OCI-LY1 (cell line): ENCODE measurements at regions not wholly inside any gene's neighbourhood (a gene's known extent, or its start where the extent isn't known, plus 50 kb on each side); places are given as distances from the start of the nearest gene placed in this dataset.

Experiments
- H2AFZ ChIP-seq: fragments of 200-600 bp; sonication (generic), shearing (Covaris generic); 2 replicates; pipeline ENCODE4 v1.6.0; 2014; ENCODE audit warnings: antibody characterized with exemption, mild to moderate bottlenecking, low read length
- H3F3A ChIP-seq: fragments of 200-600 bp; sonication (generic), shearing (Covaris generic); 2 replicates; pipeline ENCODE4 v1.6.0; 2014; ENCODE audit warnings: mild to moderate bottlenecking, antibody characterized with exemption, low read length, moderate library complexity; ENCODE audit not compliant: insufficient read depth
- H3K27ac ChIP-seq: fragments of 200-600 bp; sonication (generic); 2 replicates; pipeline ENCODE4 v1.5.1; 2014; ENCODE audit warnings: low read length, mixed run types, mild to moderate bottlenecking, low read depth; ENCODE audit not compliant: poor library complexity, severe bottlenecking
- H3K27me3 ChIP-seq: fragments of 200-600 bp; sonication (generic); 2 replicates; pipeline ENCODE4 v1.6.0; 2014; ENCODE audit warnings: antibody characterized with exemption, mild to moderate bottlenecking, low read length, moderate library complexity; ENCODE audit not compliant: insufficient read depth
- H3K36me3 ChIP-seq: fragments of 200-600 bp; sonication (generic); 2 replicates; pipeline ENCODE4 v1.6.1; 2014; ENCODE audit warnings: mild to moderate bottlenecking, antibody characterized with exemption, low read length, moderate library complexity, mixed read lengths; ENCODE audit not compliant: insufficient read depth
- H3K4me1 ChIP-seq: fragments of 200-600 bp; sonication (generic); 2 replicates; pipeline ENCODE4 v1.5.1; 2014; ENCODE audit warnings: mild to moderate bottlenecking, low read length, moderate library complexity; ENCODE audit not compliant: insufficient read depth, severe bottlenecking
- H3K4me2 ChIP-seq: fragments of 200-600 bp; sonication (generic), shearing (Covaris generic); 2 replicates; pipeline ENCODE4 v1.6.1; 2014; ENCODE audit warnings: low read length
- H3K4me3 ChIP-seq: fragments of 200-600 bp; sonication (generic); 2 replicates; pipeline ENCODE4 v1.5.1; 2014; ENCODE audit warnings: low read length, low read depth, mild to moderate bottlenecking, mixed read lengths; ENCODE audit not compliant: poor library complexity, severe bottlenecking
- H3K79me2 ChIP-seq: fragments of 200-600 bp; shearing (Covaris generic); 2 replicates; pipeline ENCODE4 v1.6.1; 2016; ENCODE audit warnings: mixed run types, low read length, mixed read lengths; ENCODE audit not compliant: insufficient read depth
- H3K9ac ChIP-seq: fragments of 200-600 bp; sonication (generic), shearing (Covaris generic); 2 replicates; pipeline ENCODE4 v1.6.1; 2014; ENCODE audit warnings: mild to moderate bottlenecking, low read length, mixed read lengths
- H3K9me2 ChIP-seq: fragments of 200-600 bp; sonication (generic), shearing (Covaris generic); 2 replicates; pipeline ENCODE4 v1.6.1; 2014; ENCODE audit warnings: low read depth, mild to moderate bottlenecking, low read length, mixed read lengths
- H3K9me3 ChIP-seq: fragments of 200-600 bp; shearing (Covaris generic); 2 replicates; pipeline ENCODE4 v1.6.1; 2014; ENCODE audit warnings: low read length, mixed read lengths
- H4K20me1 ChIP-seq: fragments of 200-600 bp; sonication (generic), shearing (Covaris generic); 2 replicates; pipeline ENCODE4 v1.6.0; 2016; ENCODE audit warnings: mild to moderate bottlenecking, low read length; ENCODE audit not compliant: insufficient read depth
- EZH2 ChIP-seq: fragments of 200-600 bp; sonication (generic), shearing (Covaris generic); IDR thresholded peaks from 2 replicates; pipeline ENCODE4 v1.8.0; 2017; ENCODE audit warnings: borderline replicate concordance, mixed run types, mild to moderate bottlenecking, antibody characterized with exemption, low read length, moderate library complexity, mixed read lengths
- TF ChIP-seq, protein P1 (sequence below): fragments of 200-600 bp; sonication (generic), shearing (Covaris generic); IDR thresholded peaks from 2 replicates; pipeline ENCODE4 v1.5.1; 2017; ENCODE audit warnings: mild to moderate bottlenecking, antibody characterized with exemption, low read length, moderate library complexity, mixed read lengths

DNA sequence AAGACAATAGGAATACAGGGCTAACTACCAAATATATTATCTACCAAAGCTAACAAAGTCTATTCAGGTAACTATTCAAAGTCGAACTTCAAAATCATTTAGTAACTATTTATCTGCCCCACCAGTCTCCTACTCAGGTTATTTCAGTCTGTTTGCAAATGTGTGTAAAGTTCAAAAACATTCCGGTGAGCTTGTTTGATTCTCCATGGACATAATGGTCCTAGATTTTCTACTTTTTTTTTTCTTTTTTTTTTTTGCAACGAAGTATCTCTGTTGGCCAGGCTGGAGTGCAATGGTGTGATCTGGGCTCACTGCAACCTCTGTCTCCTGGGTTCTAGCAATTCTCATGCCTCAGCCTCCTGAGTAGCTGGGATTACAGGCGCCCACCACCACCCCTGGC lies 236.0 kb upstream of the FOXQ1 start:
- no peaks in the 10 kb centered on the region for H3K36me3 ChIP-seq
- no peaks in the 10 kb centered on the region for H3K4me1 ChIP-seq
- H2AFZ ChIP-seq = no peak overlapping the region
- no peaks in the 10 kb centered on the region for H3K79me2 ChIP-seq
- no peak overlapping the region for H3K4me2 ChIP-seq
- H3K9me2 ChIP-seq = no peaks in the 10 kb centered on the region
- H4K20me1 ChIP-seq = no peaks in the 10 kb centered on the region
- H3K27ac ChIP-seq = no peak overlapping the region
- TF ChIP-seq, protein P1, sequence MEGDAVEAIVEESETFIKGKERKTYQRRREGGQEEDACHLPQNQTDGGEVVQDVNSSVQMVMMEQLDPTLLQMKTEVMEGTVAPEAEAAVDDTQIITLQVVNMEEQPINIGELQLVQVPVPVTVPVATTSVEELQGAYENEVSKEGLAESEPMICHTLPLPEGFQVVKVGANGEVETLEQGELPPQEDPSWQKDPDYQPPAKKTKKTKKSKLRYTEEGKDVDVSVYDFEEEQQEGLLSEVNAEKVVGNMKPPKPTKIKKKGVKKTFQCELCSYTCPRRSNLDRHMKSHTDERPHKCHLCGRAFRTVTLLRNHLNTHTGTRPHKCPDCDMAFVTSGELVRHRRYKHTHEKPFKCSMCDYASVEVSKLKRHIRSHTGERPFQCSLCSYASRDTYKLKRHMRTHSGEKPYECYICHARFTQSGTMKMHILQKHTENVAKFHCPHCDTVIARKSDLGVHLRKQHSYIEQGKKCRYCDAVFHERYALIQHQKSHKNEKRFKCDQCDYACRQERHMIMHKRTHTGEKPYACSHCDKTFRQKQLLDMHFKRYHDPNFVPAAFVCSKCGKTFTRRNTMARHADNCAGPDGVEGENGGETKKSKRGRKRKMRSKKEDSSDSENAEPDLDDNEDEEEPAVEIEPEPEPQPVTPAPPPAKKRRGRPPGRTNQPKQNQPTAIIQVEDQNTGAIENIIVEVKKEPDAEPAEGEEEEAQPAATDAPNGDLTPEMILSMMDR = no peak
- no peak for TF ChIP-seq EZH2
- no peak overlapping the region for H3K4me3 ChIP-seq
- H3K27me3 ChIP-seq = no peaks in the 10 kb centered on the region
- H3K9ac ChIP-seq = no peak overlapping the region
- H3K9me3 ChIP-seq = no peaks in the 10 kb centered on the region
- H3F3A ChIP-seq = no peaks in the 10 kb centered on the region

DNA sequence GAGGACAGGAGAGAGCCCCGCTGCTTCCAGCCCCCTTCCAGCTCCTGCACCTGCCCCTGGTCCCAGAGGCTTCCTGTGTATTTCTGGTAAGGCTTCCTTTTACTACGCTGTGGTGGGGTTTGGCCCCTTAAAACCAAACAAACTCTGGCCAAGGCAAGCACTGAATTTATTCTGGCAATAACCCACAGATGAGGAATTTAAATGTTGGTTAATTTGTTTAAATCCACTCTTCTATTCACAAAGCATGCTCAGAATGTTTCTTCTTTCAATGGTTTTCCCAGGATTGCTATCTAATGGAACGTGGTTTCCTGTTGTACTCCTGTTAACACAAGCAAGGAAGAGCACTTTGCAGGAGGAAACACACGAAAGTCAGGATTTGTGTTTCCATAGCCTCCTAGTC lies 236.5 kb upstream of the FOXQ1 start:
- no peaks in the 10 kb centered on the region for H3F3A ChIP-seq
- H3K4me2 ChIP-seq = no peak overlapping the region
- no peaks in the 10 kb centered on the region for H3K4me1 ChIP-seq
- H3K36me3 ChIP-seq = no peaks in the 10 kb centered on the region
- no peaks in the 10 kb centered on the region for H3K9me3 ChIP-seq
- H3K79me2 ChIP-seq = no peaks in the 10 kb centered on the region
- H3K9ac ChIP-seq = no peak overlapping the region
- no peaks in the 10 kb centered on the region for H3K9me2 ChIP-seq
- H3K27me3 ChIP-seq = no peaks in the 10 kb centered on the region
- TF ChIP-seq, protein P1 = no peak
- TF ChIP-seq EZH2 = no peak
- H4K20me1 ChIP-seq = no peaks in the 10 kb centered on the region
- no peak overlapping the region for H3K27ac ChIP-seq
- H2AFZ ChIP-seq = no peak overlapping the region
- no peak overlapping the region for H3K4me3 ChIP-seq

DNA sequence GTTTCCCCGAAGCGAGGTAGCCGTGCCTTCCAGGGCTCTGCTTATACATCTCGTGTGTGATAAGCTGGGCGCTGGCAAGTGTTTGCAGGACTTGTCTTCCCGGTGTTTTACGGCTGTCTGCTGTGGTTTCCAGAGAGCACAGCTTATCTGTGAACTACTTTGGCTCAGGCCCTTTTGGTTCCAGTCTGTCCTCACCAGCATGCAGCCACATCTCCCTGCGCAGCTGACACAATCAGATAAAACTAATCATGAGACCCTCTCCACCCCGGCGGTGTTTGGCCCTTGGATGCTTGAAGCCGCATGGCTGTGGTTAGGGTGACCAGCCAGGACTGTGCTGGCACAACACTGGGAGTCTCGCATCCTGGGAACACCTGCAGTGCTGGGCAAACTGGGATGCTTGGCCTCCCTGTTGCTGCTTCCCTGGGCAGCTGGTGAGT lies 241.8 kb upstream of the FOXQ1 start:
- no peak overlapping the region for H3K27ac ChIP-seq
- no peaks in the 10 kb centered on the region for H3K79me2 ChIP-seq
- no peaks in the 10 kb centered on the region for H3F3A ChIP-seq
- no peak overlapping the region for H3K4me3 ChIP-seq
- H3K9me2 ChIP-seq = no peaks in the 10 kb centered on the region
- no peaks in the 10 kb centered on the region for H4K20me1 ChIP-seq
- no peak overlapping the region for H2AFZ ChIP-seq
- H3K4me2 ChIP-seq = no peak overlapping the region
- no peaks in the 10 kb centered on the region for H3K9me3 ChIP-seq
- H3K27me3 ChIP-seq = no peaks in the 10 kb centered on the region
- TF ChIP-seq, protein P1 = no peak
- TF ChIP-seq EZH2 = no peak
- no peak overlapping the region for H3K9ac ChIP-seq
- no peaks in the 10 kb centered on the region for H3K36me3 ChIP-seq
- no peaks in the 10 kb centered on the region for H3K4me1 ChIP-seq
